Activated CD8-positive, alpha-beta T cell treated with anti-CD3 and anti-CD28 coated beads for 36 hours (primary cell): ENCODE measurements at regions not wholly inside any gene's neighbourhood (a gene's known extent, or its start where the extent isn't known, plus 50 kb on each side); places are given as distances from the start of the nearest gene placed in this dataset.

ENCODE experiments used
- ATAC-seq: fragments of 200-7000 bp; cut with Tn5 transposase; one replicate; pipeline ENCODE4 v1.10.0; 2021; ENCODE audit warnings: mild to moderate bottlenecking, moderate library complexity
- CTCF ChIA-PET: fragments of 350-600 bp; sonication (Branson Sonifier 250); formaldehyde crosslinking; loops from one replicate; lab custom pipeline; 2021; ENCODE audit warnings: antibody characterized with exemption; lab: Charles Lee
- POLR2A ChIA-PET: fragments of 350-600 bp; sonication (Branson Sonifier 250); formaldehyde crosslinking; loops from one replicate; lab custom pipeline; 2021; ENCODE audit warnings: antibody characterized with exemption; lab: Charles Lee
- DNase-seq: peaks from one replicate; pipeline ENCODE4 v3.0.0-alpha.2; 2020
- H3K27ac Mint-ChIP-seq: one replicate; pipeline ENCODE4 v1.8.0; 2021; ENCODE audit warnings: mild to moderate bottlenecking, mixed read lengths
- H3K27me3 Mint-ChIP-seq: one replicate; pipeline ENCODE4 v1.8.0; 2021; ENCODE audit warnings: mixed read lengths
- H3K36me3 Mint-ChIP-seq: one replicate; pipeline ENCODE4 v1.8.0; 2021; ENCODE audit warnings: low read depth, mixed read lengths
- H3K4me1 Mint-ChIP-seq: one replicate; pipeline ENCODE4 v1.8.0; 2021; ENCODE audit warnings: low read depth, mixed read lengths
- H3K4me3 Mint-ChIP-seq: one replicate; pipeline ENCODE4 v1.8.0; 2021; ENCODE audit warnings: mild to moderate bottlenecking, moderate library complexity, mixed read lengths
- H3K9me3 Mint-ChIP-seq: one replicate; pipeline ENCODE4 v1.8.0; 2021; ENCODE audit warnings: mixed read lengths
- CTCF ChIP-seq: fragments of 200-600 bp; IDR thresholded peaks from one replicate; pipeline ENCODE4 v1.8.0; 2022; ENCODE audit warnings: antibody characterized with exemption, mild to moderate bottlenecking
- intact Hi-C: fragments of 100-400 bp; cut with micrococcal nuclease; formaldehyde crosslinking; loops from one replicate; pipeline ENCODE4 v1.10.0; 2022

DNA sequence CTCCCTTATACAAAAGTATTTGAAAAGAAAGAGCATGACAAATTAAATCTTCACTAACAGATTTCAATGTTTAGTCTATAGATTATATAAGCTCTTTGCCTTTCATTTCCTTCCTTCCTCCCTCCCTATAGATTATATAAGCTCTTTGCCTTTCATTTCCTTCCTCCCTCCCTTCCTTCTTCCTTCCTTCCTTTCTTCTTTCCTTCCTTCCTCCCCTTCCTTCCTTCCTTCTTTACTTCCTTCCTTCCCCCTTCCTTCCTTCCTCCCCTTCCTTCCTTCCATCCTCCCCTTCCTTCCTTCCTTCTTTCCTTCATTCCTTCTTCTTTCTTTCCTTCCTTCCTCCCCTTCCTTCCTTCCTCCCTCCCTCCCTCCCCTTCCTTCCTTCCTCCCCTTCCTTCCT, 209.8 kb upstream of the CBLB start:
- POLR2A ChIA-PET = no interaction called here
- intact Hi-C loops = no loop called here
- H3K4me3 Mint-ChIP-seq = no peak overlapping the region
- CTCF ChIA-PET = no interaction called here
- no peak for ATAC-seq
- H3K9me3 Mint-ChIP-seq = peaks cover 4% of the 10 kb centered on the region
- H3K27me3 Mint-ChIP-seq = no peaks in the 10 kb centered on the region
- DNase-seq = no peak
- H3K4me1 Mint-ChIP-seq = peaks cover 8% of the 10 kb centered on the region
- no peak for TF ChIP-seq CTCF
- peaks cover 2% of the 10 kb centered on the region for H3K36me3 Mint-ChIP-seq
- no peak overlapping the region for H3K27ac Mint-ChIP-seq

DNA sequence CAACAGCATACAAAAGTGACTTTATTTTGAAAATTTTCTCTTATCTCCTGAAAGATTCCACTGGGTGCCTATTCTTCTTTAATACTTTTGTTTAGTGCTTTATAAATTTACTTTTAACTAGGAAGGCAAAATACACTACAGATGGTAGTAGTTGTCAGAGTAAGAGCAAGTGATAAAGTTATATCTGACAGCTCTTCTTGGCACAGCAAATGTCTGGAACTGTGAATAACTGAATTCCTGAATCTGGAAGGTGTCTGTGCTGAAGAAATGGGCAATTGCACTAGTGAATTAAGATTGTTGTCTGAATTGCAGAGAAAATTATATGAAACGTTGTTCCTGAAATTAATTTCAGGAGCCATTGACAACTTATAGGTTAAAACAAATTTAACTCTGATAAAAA, 213.8 kb upstream of the CBLB start:
- POLR2A ChIA-PET = no interaction called here
- intact Hi-C loops = no loop called here
- DNase-seq = no peak
- no peak for ATAC-seq
- H3K4me3 Mint-ChIP-seq = no peak overlapping the region
- H3K27ac Mint-ChIP-seq = no peak overlapping the region
- H3K27me3 Mint-ChIP-seq = no peaks in the 10 kb centered on the region
- H3K36me3 Mint-ChIP-seq = peaks cover 6% of the 10 kb centered on the region
- TF ChIP-seq CTCF = no peak
- H3K9me3 Mint-ChIP-seq = peaks cover 9% of the 10 kb centered on the region
- CTCF ChIA-PET = no interaction called here
- H3K4me1 Mint-ChIP-seq = peaks cover 16% of the 10 kb centered on the region

GRCh38 chr3:106083207-106083606, 214.4 kb upstream of the CBLB start:
- no peak overlapping the region for H3K27ac Mint-ChIP-seq
- H3K4me3 Mint-ChIP-seq = no peak overlapping the region
- no peak for TF ChIP-seq CTCF
- ChIA-PET POLR2A (interaction anchor here (0.7 kb wide), 1 partner anchor 15 kb away, joined by 3 read pairs; no protein-coding TSS in a partner anchor), CTCF (no interaction called here)
- ATAC-seq (no peak), DNase-seq (no peak)
- no peaks in the 10 kb centered on the region for H3K27me3 Mint-ChIP-seq
- H3K36me3 Mint-ChIP-seq = peaks cover 6% of the 10 kb centered on the region
- H3K4me1 Mint-ChIP-seq = peaks cover 16% of the 10 kb centered on the region
- H3K9me3 Mint-ChIP-seq = peaks cover 9% of the 10 kb centered on the region
- intact Hi-C loops = no loop called here

DNA sequence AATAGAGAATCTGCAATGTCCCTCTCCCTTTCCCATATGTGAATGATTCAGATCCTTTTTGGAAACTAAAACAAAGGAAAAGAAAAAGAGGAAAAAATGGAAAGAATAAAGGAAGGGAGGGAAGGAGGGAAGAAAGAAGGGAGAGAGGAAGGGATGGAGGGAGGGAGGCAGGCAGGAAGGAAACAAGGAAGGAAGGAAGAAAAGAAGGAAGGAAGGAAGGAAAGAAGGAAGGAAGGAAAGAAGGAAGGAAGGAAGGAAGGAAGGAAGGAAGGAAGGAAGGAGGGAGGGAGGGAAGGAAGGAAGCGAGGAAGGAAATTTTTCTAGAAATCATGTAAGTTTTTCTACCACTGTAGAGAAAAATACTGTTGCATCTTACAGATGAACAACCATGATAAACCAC, 215.0 kb upstream of the CBLB start:
- Mint-ChIP-seq H3K4me1 (peaks cover 16% of the 10 kb centered on the region), H3K4me3 (no peak overlapping the region), H3K27me3 (no peaks in the 10 kb centered on the region), H3K36me3 (peaks cover 6% of the 10 kb centered on the region), H3K9me3 (peaks cover 9% of the 10 kb centered on the region), H3K27ac (no peak overlapping the region)
- DNase-seq (no peak), ATAC-seq (no peak)
- intact Hi-C loops = no loop called here
- ChIA-PET POLR2A (interaction anchor here (0.7 kb wide), 1 partner anchor 15 kb away, joined by 3 read pairs; no protein-coding TSS in a partner anchor), CTCF (no interaction called here)
- TF ChIP-seq CTCF = no peak

- H3K4me3 Mint-ChIP-seq = no peak overlapping the region
- H3K27ac Mint-ChIP-seq = no peak overlapping the region
- CTCF ChIA-PET = interaction anchor here (1.0 kb wide), 1 partner anchor 45 kb away, joined by 3 read pairs; no protein-coding TSS in a partner anchor
- no peak for TF ChIP-seq CTCF
- POLR2A ChIA-PET = no interaction called here
- H3K36me3 Mint-ChIP-seq = peaks cover 6% of the 10 kb centered on the region
- ATAC-seq (no peak), DNase-seq (no peak)
- intact Hi-C loops = no loop called here
- H3K9me3 Mint-ChIP-seq = peaks cover 9% of the 10 kb centered on the region
- H3K4me1 Mint-ChIP-seq = peaks cover 16% of the 10 kb centered on the region
- H3K27me3 Mint-ChIP-seq = no peaks in the 10 kb centered on the region
These were observed 217.2 kb upstream of the CBLB start for GRCh38 chr3:106086038-106086437.
